K562 (cell line): ENCODE measurements at regions not wholly inside any gene's neighbourhood (a gene's known extent, or its start where the extent isn't known, plus 50 kb on each side); places are given as distances from the start of the nearest gene placed in this dataset.

ENCODE experiments used
- ARNT ChIP-seq, 2 experiments: fragments of 450-650 bp; IDR thresholded peaks; 2 replicates each; pipeline ENCODE4 v1.6.1; 2016; ENCODE audit warnings: mild to moderate bottlenecking in 1 of 2
- CREB1 ChIP-seq, 2 experiments: sonication (generic) in 1 of 2; formaldehyde crosslinking in 1 of 2; IDR thresholded peaks; 2 replicates each; pipeline versions ENCODE4 v1.6.1 to v1.8.0; 2012 to 2022; ENCODE audit warnings: inconsistent platforms in 1 of 2, mild to moderate bottlenecking in 1 of 2, missing genetic modification reagents in 1 of 2, moderate library complexity in 1 of 2
- KLF1 ChIP-seq: fragments of 450-650 bp; IDR thresholded peaks from 2 replicates; pipeline ENCODE4 v1.6.1; 2016; ENCODE audit warnings: missing genetic modification characterization, missing compliant biosample characterization
- POLR2A ChIP-seq: fragments of 450-650 bp; conservative IDR thresholded peaks from 2 replicates; pipeline ENCODE4 v1.6.1; 2016
- POLR2AphosphoS5 ChIP-seq: IDR thresholded peaks from 2 replicates; pipeline ENCODE4 v1.6.1; 2011; ENCODE audit warnings: mild to moderate bottlenecking, low read depth, low read length, moderate library complexity; ENCODE audit not compliant: control insufficient read depth, insufficient read depth
- TF ChIP-seq, protein P1 (sequence below): sonication (generic); formaldehyde crosslinking; IDR thresholded peaks from 2 replicates; pipeline ENCODE4 v1.5.0; 2020; ENCODE audit warnings: missing genetic modification reagents

GRCh38 chr3:191869738-191870415, 408.9 kb downstream of the PYDC2 start:
- TF ChIP-seq POLR2AphosphoS5 (no peak), KLF1 (tag) (no peak), CREB1 (IDR thresholded peaks at IDR 0.05) (no peak), CREB1 (CRISPR knock-in tag; IDR thresholded peaks at IDR 0.05) (no peak), POLR2A (no peak), ARNT (IDR thresholded peaks at IDR 0.05) (no peak)
- TF ChIP-seq, protein P1, sequence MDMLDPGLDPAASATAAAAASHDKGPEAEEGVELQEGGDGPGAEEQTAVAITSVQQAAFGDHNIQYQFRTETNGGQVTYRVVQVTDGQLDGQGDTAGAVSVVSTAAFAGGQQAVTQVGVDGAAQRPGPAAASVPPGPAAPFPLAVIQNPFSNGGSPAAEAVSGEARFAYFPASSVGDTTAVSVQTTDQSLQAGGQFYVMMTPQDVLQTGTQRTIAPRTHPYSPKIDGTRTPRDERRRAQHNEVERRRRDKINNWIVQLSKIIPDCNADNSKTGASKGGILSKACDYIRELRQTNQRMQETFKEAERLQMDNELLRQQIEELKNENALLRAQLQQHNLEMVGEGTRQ (CRISPR knock-in tag) = no peak
